ENCODE measurements at regions not wholly inside any gene's neighbourhood (a gene's known extent, or its start where the extent isn't known, plus 50 kb on each side); places are given as distances from the start of the nearest gene placed in this dataset.

DNA sequence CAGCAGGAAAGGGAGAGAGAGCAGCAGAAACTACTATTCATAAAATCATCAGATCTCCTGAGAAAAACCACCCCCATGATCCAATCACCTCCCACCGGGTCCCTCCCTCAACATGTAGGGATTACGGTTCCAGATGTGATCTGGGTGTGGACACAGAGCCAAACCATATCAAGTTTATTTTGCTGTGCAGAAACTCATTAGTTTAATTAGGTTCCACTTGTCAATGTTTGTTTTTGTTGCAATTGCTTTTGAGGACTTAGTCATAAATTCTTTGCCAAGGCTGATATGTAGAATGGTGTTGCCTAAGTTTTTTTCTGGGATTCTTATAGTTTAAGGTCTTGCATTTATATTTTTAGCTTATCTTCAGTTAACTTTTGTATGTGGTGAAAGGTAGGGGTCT, 422.0 kb upstream of the HS3ST5 start:
- Histone ChIP-seq H2AFZ (ENCODE audit: low read depth, low read length) (no peak overlapping the region), H4K20me1 (replicated peaks; ENCODE audit: control insufficient read depth, extremely low read depth, insufficient read depth, low read length) (no peaks in the 10 kb centered on the region), H3K9me3 (replicated peaks; ENCODE audit: control insufficient read depth, insufficient read depth, low read length) (no peaks in the 10 kb centered on the region), H3K79me2 (ENCODE audit: control insufficient read depth, insufficient read depth, low read length) (no peaks in the 10 kb centered on the region), H3K9me1 (replicated peaks; ENCODE audit: control insufficient read depth, extremely low read depth, insufficient read depth, low read length) (no peaks in the 10 kb centered on the region), H3K4me2 (ENCODE audit: insufficient read depth, low read length) (no peak overlapping the region), H3K9ac (replicated peaks; ENCODE audit: extremely low read depth, insufficient read depth, low read length) (no peak overlapping the region), H3K36me3 (ENCODE audit: control insufficient read depth in 2 of 2, extremely low read depth in 1 of 2, insufficient read depth in 2 of 2, low read length in 2 of 2) (no peaks in the 10 kb centered on the region), H3K27me3 (ENCODE audit: control insufficient read depth in 2 of 2, insufficient read depth in 2 of 2, low read length in 2 of 2) (no peaks in the 10 kb centered on the region), H3K27ac (ENCODE audit: insufficient read depth, low read depth, low read length) (no peak overlapping the region), H3K4me1 (ENCODE audit: control insufficient read depth, extremely low read depth, insufficient read depth, low read length) (no peaks in the 10 kb centered on the region), H3K4me3 (replicated peaks in 1 of 3; ENCODE audit: insufficient read depth in 1 of 3, low read depth in 1 of 3, low read length in 3 of 3) (no peak overlapping the region)
- dilution Hi-C loops (cut with MboI; ENCODE audit: extremely low pct_ligation_motif_present, low sequenced_read_pairs) (no loop called here), intact Hi-C loops (cut with micrococcal nuclease) (no loop called here)
- DNase-seq (ENCODE audit: low read depth, low spot score) (no peak), FAIRE-seq (no peak)
- ChIA-PET CTCF (no interaction called here), POLR2A (no interaction called here)
- no TSS peak for BruUV-seq (replicated peaks)
- no peak for TF ChIP-seq POLR2AphosphoS5 (IDR thresholded peaks at IDR 0.05; ENCODE audit: insufficient read depth, low read depth, low read length)
- TF ChIP-seq GATA2 (IDR thresholded peaks at IDR 0.05; ENCODE audit: insufficient read depth, insufficient read length, low read depth, low read length) = no peak
- no peak for TF ChIP-seq JUN (IDR thresholded peaks at IDR 0.05; ENCODE audit: borderline replicate concordance, insufficient read depth, insufficient read length, low read depth)
- TF ChIP-seq EZH2 (IDR thresholded peaks at IDR 0.05; ENCODE audit: borderline replicate concordance, low read depth, low read length, severe bottlenecking) = no peak
- TF ChIP-seq FOS (IDR thresholded peaks at IDR 0.05; ENCODE audit: borderline replicate concordance, insufficient read depth, low read length) = no peak
- no peak for TF ChIP-seq MYC (IDR thresholded peaks at IDR 0.05; ENCODE audit: low read depth, low read length)

DNA sequence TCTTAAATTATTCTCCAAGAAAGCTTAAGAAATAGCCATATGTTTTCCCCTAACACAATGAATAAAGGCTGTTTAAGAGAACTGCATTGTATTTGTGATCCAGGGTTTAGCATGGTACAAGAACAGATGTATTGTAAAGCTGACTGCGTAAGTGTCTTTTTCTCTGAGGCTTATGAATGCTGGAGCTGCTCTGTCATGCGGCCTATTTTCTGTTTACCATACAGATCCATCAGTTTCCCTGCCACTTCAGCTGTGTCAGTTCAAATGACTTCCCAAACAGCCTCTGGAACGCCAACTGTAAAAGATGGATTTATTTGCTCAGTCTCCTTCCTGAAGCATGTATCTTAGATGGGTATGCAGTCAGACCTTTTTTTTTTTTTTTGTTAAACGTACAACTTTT, 419.3 kb upstream of the HS3ST5 start:
- Histone ChIP-seq H3K79me2 (ENCODE audit: control insufficient read depth, insufficient read depth, low read length) (no peaks in the 10 kb centered on the region), H3K4me3 (replicated peaks in 1 of 3; ENCODE audit: insufficient read depth in 1 of 3, low read depth in 1 of 3, low read length in 3 of 3) (no peak overlapping the region), H2AFZ (ENCODE audit: low read depth, low read length) (no peak overlapping the region), H3K27ac (ENCODE audit: insufficient read depth, low read depth, low read length) (no peak overlapping the region), H3K9me3 (replicated peaks; ENCODE audit: control insufficient read depth, insufficient read depth, low read length) (no peaks in the 10 kb centered on the region), H3K36me3 (ENCODE audit: control insufficient read depth in 2 of 2, extremely low read depth in 1 of 2, insufficient read depth in 2 of 2, low read length in 2 of 2) (no peaks in the 10 kb centered on the region), H3K4me2 (ENCODE audit: insufficient read depth, low read length) (no peak overlapping the region), H3K9me1 (replicated peaks; ENCODE audit: control insufficient read depth, extremely low read depth, insufficient read depth, low read length) (no peaks in the 10 kb centered on the region), H3K4me1 (ENCODE audit: control insufficient read depth, extremely low read depth, insufficient read depth, low read length) (no peaks in the 10 kb centered on the region), H4K20me1 (replicated peaks; ENCODE audit: control insufficient read depth, extremely low read depth, insufficient read depth, low read length) (no peaks in the 10 kb centered on the region), H3K27me3 (ENCODE audit: control insufficient read depth in 2 of 2, insufficient read depth in 2 of 2, low read length in 2 of 2) (no peaks in the 10 kb centered on the region), H3K9ac (replicated peaks; ENCODE audit: extremely low read depth, insufficient read depth, low read length) (no peak overlapping the region)
- no peak for DNase-seq (ENCODE audit: low read depth, low spot score)
- POLR2A ChIA-PET = no interaction called here
- dilution Hi-C loops (cut with MboI; ENCODE audit: extremely low pct_ligation_motif_present, low sequenced_read_pairs) = no loop called here
- BruUV-seq (replicated peaks) = no TSS peak
- CTCF ChIA-PET = no interaction called here
- no peak for TF ChIP-seq GATA2 (IDR thresholded peaks at IDR 0.05; ENCODE audit: insufficient read depth, insufficient read length, low read depth, low read length)
- TF ChIP-seq POLR2AphosphoS5 (IDR thresholded peaks at IDR 0.05; ENCODE audit: insufficient read depth, low read depth, low read length) = no peak
- TF ChIP-seq, protein P1, sequence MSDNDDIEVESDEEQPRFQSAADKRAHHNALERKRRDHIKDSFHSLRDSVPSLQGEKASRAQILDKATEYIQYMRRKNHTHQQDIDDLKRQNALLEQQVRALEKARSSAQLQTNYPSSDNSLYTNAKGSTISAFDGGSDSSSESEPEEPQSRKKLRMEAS (IDR thresholded peaks at IDR 0.05; ENCODE audit: insufficient read depth, insufficient read length) = no peak
- no peak for TF ChIP-seq EZH2 (IDR thresholded peaks at IDR 0.05; ENCODE audit: borderline replicate concordance, low read depth, low read length, severe bottlenecking)
- no peak for TF ChIP-seq POLR2A (IDR thresholded peaks at IDR 0.05; ENCODE audit: low read depth, low read length)
- TF ChIP-seq FOS (IDR thresholded peaks at IDR 0.05; ENCODE audit: borderline replicate concordance, insufficient read depth, low read length) = no peak
- TF ChIP-seq MYC (IDR thresholded peaks at IDR 0.05; ENCODE audit: low read depth, low read length) = no peak
- no peak for FAIRE-seq
- intact Hi-C loops (cut with micrococcal nuclease) = no loop called here
